ENCODE measurements at regions not wholly inside any gene's neighbourhood (a gene's known extent, or its start where the extent isn't known, plus 50 kb on each side); places are given as distances from the start of the nearest gene placed in this dataset.
A peak's percentile ranks its signal among the peaks of the same experiment; 100 is the strongest.

GRCh38 chr17:62882284-62882683 is 74.2 kb upstream of the MARCHF10 start:
- DNase-seq (ENCODE audit: low spot score): peak; percentile 16

- DNase-seq (ENCODE audit: low spot score): no peak
These were observed 72.0 kb upstream of the MARCHF10 start for GRCh38 chr17:62880120-62880519.

GRCh38 chr17:62876673-62877405 is 68.7 kb upstream of the MARCHF10 start:
- no peak for DNase-seq (ENCODE audit: low spot score)

- DNase-seq (ENCODE audit: low spot score): no peak
These were observed 67.9 kb upstream of the MARCHF10 start for GRCh38 chr17:62876063-62876462.

- DNase-seq (ENCODE audit: low spot score): no peak
These were observed 67.2 kb upstream of the MARCHF10 start for GRCh38 chr17:62875296-62875695.

- no peak for DNase-seq (ENCODE audit: low spot score)
These were observed 63.2 kb upstream of the MARCHF10 start for GRCh38 chr17:62871291-62871690.

GRCh38 chr17:62870552-62870971 is 62.4 kb upstream of the MARCHF10 start:
- DNase-seq (ENCODE audit: low spot score): no peak

- DNase-seq (ENCODE audit: low spot score): no peak
These were observed 62.0 kb upstream of the MARCHF10 start for GRCh38 chr17:62870030-62870541.

GRCh38 chr17:62868723-62869122 is 60.6 kb upstream of the MARCHF10 start:
- DNase-seq (ENCODE audit: low spot score): no peak

GRCh38 chr17:62868008-62868407 is 59.9 kb upstream of the MARCHF10 start:
- DNase-seq (ENCODE audit: low spot score): no peak

- DNase-seq (ENCODE audit: low spot score): no peak
These were observed 59.2 kb upstream of the MARCHF10 start for GRCh38 chr17:62867303-62867702.

GRCh38 chr17:62866471-62866870 is 58.4 kb upstream of the MARCHF10 start:
- no peak for DNase-seq (ENCODE audit: low spot score)

GRCh38 chr17:62865586-62865985 is 57.5 kb upstream of the MARCHF10 start:
- DNase-seq (ENCODE audit: low spot score): no peak

- DNase-seq (ENCODE audit: low spot score): no peak
These were observed 54.1 kb upstream of the MARCHF10 start for GRCh38 chr17:62862251-62862650.

GRCh38 chr17:62860962-62861873 is 53.1 kb upstream of the MARCHF10 start:
- no peak for DNase-seq (ENCODE audit: low spot score)

GRCh38 chr17:62859146-62859545 is 51.0 kb upstream of the MARCHF10 start:
- DNase-seq (ENCODE audit: low spot score): no peak
